G401.6 (cell line): ENCODE measurements at regions not wholly inside any gene's neighbourhood (a gene's known extent, or its start where the extent isn't known, plus 50 kb on each side); places are given as distances from the start of the nearest gene placed in this dataset.
A peak's percentile ranks its signal among the peaks of the same experiment; 100 is the strongest.
"Not testable (repeated sequence)": the region's sequence is repeated elsewhere in the genome, so short reads cannot be mapped to it uniquely, and the experiment has no call there.

Source experiments
- FAIRE-seq: peaks from 2 replicates; lab custom pipeline; 2012; peaks lifted over from hg19 to GRCh38; lab: Jason Lieb, UNC

DNA sequence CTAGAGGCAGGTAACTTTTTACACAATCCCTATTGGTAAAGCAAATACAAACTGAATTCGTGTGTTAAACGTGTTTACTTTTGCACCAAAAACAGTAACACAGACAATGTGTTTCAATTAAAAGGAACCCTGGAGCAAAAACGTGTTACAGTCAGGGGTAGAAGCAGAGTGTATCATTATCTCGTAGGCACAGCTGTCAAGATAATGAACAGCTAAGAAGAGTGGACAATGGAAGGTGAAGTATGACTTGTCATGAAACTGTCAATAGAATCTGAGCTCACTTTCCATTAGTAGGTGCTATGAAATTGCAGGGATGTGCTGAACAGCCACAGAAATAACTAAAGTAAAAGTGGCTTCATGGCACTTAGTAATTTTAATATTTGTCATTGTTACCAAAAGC lies 1229.8 kb upstream of the WWC1 start:
- FAIRE-seq, result no peak

DNA sequence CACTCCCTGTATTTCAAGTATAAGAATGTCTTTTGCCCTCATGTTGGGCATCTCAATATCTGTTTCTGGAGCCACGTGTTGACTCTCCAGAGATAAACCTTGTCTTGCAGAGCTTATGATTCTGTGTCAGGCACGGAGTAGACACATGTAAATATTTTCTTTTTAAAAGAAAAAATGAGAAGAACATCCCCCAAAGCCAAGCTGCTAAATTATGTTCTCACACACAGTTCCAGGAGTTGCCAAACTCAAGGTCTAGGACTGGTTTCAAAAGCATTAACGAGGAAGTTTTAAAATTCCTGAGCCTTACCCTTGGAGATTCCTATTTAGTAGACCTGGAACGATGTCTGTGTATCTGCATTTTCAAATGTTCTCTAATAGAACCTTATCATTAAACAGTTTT lies 1228.3 kb upstream of the WWC1 start:
- no peak for FAIRE-seq

DNA sequence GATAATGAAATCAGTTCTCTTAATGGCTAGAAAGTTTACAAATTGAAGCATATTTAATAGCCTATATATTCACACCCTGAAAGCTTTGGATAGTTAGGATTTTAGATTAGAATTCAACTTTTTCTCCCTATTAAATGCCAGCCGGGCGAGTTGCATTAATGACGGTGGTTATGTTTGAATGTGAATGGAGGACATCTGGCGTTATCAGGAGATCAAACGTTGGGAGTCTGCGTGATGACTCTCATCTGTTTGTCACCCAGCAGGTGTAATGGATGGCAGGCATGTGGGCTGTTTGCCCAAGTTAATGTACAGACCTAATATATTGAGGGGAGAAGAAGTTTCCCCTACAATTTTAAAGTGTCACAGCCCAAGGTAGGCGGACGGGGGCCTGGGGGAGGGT lies 1227.7 kb upstream of the WWC1 start:
- FAIRE-seq, result no peak

DNA sequence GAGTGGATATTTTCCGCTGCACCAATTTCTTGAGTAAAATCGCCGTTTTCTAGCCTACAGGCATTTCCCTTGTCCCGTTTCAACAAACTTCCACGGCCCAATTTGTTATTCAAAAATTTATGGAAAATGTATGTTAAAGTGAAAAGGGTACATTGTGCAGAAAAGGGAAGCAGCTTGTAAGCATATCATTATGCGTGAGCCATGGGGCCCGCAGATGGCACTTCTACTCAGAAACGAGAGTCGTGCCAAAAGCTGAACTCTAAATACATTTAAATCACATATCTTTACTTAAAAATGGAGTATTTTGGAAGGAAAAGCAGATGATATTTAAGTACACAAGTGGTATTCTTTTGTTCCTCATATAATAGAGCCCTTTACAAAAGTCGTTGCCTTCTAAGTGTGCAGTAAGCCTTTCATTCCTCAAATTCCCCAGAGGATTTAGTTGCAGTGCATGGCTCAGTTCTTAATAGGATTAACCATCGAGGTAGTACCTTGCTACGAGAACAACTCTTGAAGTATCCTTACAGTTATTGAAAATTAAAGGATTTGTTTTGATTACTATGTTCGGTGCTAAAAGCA lies 1227.2 kb upstream of the WWC1 start:
- FAIRE-seq, result peak; percentile 100

DNA sequence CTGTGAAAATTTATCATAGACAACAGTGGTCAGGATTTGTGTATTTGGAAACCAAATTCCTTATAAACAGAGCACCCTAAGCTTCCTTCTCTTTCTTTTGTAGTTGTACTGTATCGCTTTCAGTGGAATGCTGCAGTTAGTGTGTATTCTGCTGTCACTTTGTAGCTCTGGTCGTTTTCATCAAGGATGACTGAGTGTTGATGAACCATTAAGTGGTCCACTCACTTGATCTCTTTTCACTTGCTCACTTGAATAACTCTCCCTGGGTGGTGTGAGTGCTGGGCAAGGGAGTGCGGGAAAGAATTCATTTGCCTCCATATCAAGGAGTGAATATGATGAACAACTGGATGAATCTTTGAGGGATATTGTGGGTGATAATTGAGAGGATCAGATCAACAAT lies 1225.7 kb upstream of the WWC1 start:
- no peak for FAIRE-seq

DNA sequence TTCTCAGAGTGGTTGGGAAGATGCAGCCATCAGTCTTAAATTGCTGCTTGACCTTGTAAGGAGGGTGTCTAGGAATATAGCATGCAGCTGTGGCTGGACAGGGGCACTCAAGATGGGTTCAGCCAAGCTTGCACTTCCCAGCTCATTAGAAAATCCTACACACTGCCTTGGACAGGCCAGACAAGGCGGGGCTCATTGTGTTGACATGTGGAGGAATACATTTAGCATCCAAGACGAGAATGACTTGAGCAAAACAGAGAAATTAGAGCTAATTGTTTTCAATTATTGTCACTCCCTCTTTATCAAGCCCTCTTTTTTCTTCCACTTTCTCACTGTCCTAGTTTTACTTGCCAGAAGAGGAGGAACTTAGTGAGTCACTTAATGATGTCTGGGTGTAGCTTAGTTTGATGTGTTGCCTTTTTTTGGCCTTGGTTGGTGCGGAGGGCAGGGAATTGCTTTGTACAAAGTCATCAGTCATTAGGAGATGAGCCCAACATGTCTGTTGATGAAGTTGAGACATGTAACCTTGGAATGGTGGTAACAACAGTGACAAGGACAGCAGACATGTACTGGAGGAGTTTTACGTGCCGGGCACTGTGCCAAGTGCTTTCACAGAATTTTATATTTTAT lies 1219.3 kb upstream of the WWC1 start:
- no peak for FAIRE-seq

DNA sequence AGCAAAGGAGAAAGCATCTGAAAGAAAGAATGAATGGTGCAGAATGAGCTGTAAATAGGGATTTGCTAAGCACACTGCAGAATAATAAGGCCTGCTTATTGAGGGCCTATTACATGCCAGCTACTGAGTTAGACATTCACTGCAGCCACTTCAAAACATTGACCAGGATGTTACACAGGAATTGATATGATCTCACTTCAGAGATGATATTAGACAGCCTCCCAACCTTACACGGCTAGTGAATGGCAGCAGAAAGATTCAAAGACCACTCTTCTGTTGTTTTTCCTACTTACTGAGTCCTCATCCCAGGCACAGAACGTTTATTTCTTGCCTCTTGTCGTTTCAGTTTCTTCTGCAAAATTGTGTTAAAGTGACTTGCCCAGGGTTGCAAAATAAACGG lies 1209.9 kb upstream of the WWC1 start:
- no peak for FAIRE-seq

DNA sequence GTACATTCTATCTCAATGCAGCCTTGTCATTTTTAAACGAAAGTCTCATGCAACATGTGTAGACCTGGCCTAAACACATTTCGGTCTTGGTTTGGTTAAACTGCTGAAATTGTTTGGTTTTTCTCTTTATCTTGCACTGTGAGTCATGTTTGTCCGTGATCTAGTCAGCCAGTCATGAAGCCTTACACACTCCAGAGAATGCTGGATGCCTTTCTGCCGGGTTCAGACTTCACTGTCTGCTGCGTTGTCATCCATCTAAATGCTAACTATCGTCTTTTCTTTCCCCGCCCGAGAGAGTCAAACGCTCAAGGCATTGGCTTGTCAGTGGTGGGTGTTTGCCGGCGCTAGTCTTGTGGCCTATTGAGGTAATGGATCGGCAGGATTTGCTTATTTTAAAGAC lies 1194.6 kb upstream of the WWC1 start:
- FAIRE-seq, result no peak

DNA sequence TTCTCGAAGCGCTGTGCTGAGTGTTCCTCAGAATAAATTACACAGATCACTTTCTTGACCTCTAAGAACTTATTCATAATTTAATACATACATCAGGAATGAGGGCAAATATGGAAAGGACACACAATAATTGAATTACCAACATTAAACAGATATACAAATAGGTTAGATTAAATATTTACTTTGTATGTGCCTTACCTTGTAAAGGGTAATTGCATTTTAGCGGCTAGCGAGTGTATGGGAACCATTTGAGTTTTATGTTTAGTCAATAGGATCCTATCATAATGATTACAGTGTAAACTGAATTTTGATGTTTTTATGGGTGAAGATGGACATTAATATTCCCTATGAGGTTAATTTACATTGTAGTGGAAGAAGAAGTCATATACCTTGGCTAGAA lies 1187.1 kb upstream of the WWC1 start:
- no peak for FAIRE-seq

DNA sequence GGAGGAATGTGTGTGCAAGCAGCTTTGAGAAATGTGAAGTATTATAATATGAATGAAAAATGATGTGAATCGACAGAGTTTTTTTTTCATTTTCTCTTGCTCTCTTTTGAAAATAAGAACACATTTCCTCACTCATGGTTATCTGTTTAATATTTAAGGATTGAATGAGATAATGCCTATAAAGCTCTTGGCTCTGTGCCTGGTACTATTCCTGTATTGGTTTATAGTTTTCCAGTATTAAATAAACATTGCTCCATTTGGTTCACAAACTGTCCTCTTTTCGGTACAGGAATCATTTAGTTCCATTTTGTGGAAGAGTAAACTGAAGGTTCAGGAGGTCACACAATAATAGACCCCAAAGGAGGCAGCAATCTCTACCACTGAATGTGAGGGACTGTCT lies 1185.5 kb upstream of the WWC1 start:
- FAIRE-seq, result no peak

DNA sequence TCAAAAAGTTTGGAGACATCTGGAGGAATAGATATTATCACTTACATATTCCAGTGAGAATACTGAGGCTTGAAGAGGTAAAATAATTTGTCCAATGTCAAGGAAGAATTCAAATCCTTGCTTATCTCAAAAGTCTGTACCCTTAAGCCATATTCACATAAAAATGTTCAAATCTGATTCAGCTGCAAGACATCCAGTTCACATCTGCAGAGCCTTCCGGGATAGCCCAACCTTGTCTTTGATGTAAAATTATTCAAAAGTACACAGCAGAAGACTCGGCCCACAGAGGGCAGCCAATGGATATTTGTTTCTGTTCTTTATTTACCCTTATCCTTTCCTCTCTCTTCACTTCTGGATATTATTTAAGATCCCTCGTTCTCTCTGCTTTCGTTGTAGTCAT lies 1183.8 kb upstream of the WWC1 start:
- no peak for FAIRE-seq

DNA sequence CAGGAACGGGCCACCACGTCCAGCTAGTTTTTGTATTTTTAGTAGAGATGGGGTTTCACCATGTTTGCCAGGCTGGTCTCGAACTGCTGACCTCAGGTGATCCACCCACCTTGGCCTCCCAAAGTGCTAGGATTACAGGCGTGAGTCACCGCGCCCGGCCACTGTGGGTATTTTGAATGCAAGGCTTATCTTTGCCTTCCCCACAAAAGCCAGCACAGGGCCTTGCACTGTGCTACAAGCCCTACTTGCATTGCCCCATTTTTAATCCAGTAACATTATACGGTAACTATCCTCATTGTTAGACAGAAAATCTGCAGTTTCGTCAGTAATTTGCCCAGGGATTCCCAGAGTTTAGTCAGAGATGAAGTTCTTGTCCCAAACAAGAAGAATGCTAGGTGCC lies 1183.2 kb upstream of the WWC1 start:
- not testable (repeated sequence) for FAIRE-seq

DNA sequence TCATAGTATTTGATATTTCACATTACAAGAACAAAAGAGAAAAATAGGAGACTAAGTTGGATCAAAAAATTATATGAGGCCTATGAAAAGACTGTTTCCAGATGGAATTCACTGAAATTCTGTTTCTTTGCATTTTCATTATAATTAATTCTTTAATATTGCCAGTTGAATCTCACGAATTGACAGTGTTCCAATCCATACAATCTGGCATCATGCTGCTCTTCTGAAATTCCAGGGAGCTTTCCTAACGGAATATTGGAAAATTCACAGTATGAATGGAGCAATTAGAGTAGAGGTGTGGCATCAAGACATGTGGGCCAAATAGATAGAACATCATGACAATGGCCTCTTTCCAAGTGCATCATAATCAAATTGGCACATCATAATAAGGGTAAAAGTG lies 1178.9 kb upstream of the WWC1 start:
- FAIRE-seq, result no peak

DNA sequence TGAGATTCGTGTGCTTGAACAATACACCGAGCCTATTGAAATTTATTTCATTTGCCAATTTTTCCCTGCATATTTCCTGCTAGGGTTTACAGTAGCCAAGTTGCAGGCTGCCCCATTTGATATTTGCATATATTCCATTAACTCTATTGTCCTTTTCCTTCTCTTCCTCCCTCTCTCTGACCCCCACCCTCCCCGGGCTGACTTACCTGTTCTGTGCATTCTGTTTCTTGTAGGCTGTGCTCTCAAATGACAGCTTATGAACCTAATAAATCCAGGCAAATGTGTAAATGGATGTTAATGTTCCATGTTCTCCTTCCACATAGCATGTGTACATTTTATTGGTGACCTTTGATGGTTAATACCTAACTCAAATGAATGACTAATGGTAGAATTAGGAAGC lies 1169.2 kb upstream of the WWC1 start:
- no peak for FAIRE-seq

DNA sequence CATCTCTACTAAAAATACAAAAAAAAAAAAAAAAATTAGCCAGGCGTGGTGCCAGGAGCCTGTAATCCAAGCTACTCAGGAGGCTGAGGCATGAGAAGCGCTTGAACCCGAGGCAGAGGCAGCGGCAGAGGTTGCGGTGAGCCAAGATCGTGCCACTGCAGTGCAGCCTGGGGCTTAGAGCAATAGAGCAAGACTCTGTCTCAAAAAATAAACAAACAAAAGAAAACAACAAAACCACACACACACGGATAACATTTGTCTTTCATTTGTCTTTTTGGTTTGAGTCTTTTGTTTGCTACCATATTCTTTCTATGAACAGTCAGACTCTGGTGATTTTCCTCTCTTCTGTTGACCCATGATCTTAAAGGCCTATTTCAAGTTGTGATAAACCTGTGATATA lies 1168.3 kb upstream of the WWC1 start:
- FAIRE-seq, result no peak

DNA sequence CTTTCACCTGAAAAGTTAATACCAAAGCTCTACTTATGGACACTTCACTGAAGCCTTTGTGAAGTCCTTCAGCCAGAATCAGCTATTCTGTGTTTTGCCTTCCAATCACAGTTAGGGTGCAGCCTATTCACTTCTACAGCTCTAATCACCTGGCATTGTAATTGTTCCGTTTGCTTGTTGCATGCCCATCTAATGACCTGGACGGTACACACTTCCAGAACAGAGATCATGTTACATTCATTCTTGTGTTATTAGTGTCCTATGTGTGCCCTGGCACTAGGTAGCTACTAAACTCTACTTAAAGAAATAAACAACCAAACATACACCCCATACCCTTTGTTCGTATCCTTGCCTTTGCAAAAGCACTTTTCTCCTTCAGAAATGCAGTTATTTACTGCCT lies 1162.9 kb upstream of the WWC1 start:
- FAIRE-seq, result no peak

DNA sequence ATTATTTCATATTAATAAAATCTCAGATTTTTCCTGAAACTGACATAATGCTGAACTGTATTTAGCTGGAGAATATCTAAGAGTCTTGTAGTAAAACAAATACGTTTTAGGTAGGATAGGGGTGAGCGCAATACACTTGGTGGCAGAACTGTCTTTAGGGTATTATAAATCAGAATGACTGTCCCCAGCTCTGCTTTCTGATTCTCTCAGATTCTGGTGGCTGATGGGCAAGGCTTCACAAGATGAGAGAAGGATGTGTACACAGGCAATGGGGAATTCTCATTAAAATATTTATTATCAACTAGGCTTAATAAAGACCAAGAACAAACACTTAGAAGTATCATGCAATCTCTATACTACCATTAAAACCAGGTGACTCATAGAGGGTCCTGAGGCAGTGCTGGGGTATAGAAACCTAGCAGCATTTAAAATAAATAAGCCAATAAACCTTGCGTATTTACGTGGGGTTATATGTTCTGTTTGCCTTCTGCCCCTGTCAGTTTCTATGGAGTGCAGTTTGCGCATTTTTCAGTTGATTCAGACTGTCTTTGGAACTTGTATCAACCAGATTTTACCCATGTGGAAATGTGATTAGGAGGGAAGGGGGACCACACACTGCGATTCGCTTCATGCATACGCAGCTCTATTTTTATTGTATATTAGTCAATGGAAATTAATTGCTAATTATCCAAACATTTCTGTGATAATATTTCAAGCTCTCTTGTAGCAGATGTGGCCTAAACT lies 1150.7 kb upstream of the WWC1 start:
- FAIRE-seq, result no peak

DNA sequence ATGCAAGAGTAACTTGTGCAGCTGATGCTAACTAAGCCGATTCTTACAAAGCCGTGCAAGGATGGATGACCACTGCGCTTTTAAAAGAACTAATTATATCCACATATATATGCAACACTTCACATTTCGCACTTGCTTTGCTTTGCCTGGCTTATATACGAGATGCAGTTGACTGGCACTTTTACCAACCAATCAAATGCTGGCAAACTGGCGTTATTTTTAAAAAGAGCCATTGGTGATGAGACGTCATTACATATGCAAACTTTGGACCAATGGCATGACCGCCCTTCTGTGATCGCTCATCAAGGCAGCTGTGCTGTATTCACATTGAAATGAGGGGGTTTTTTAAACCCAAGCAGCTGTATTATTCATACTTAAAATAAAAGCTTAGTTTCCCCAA lies 1147.7 kb upstream of the WWC1 start:
- no peak for FAIRE-seq

DNA sequence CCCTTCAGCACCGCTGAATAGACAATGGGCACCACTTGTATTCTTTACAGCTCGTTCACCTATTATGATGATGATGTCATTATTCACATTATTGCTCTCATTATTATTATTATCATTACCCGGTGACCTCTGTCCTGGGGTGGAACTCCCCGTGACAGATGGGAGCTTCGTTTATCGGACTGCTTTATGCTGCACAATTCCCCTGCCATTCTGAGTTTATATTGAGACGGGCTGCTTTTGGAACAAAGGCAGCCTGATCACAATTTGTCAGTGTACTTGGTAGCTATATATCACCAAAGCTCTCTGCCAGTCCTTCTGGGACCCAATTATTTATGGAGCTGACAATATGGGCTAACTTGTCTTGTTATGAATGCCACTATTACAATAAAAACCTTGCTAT lies 1145.6 kb upstream of the WWC1 start:
- no peak for FAIRE-seq

DNA sequence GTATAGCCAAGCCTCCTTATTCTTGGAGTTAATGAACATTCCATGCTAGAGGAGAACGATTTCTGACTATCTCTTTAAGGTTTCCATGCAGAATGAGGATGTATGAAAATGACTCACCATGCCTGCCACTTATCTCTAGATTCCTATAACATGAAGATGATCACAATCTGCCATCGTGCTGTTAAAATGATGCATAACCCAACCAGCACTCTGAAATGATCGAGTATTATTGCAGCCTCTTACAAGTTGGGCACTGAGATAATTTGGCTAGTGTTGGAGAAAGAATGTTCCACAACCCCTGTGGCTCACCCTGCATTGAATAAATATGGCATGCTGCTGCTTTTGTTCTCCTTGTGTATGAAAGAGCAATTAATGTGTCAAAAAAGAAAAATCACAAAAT lies 1143.6 kb upstream of the WWC1 start:
- no peak for FAIRE-seq

DNA sequence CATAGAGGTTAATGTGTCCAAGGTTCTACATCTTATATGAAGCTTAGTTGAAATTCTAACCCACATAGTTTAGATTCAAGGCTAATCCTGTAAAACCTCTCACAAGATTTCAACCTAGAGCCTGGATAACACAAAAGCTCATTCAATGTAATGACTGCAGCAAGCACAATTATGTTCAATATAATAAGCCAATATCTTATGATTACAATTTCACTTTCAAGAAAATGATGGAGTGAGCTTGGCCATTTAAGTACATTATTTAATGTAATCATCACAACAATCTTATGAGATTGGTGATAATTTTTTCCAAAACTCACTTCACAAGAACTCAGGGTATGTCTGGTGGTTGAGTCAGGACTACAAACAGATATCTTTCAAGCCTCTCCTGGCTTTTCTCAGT lies 1140.8 kb upstream of the WWC1 start:
- peak; percentile 28 for FAIRE-seq

DNA sequence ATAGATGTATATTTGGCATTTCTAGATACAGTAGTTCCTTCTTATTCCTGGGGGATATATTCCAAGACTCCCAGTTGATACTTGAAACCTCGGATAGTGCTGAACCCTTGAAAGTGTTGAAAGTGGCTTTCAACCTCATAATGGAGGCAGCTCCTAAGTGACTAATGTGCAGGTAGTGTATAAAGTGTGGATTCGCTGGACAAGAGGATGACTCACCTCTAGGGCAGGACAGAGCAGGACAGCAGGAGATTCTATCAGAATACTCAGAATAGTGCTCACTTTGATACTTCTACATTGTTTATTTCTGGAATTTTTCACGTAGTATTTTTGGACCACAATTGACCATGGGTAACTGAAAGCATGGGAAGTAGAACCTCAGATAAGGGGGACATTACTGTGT lies 1138.9 kb upstream of the WWC1 start:
- FAIRE-seq, result no peak

DNA sequence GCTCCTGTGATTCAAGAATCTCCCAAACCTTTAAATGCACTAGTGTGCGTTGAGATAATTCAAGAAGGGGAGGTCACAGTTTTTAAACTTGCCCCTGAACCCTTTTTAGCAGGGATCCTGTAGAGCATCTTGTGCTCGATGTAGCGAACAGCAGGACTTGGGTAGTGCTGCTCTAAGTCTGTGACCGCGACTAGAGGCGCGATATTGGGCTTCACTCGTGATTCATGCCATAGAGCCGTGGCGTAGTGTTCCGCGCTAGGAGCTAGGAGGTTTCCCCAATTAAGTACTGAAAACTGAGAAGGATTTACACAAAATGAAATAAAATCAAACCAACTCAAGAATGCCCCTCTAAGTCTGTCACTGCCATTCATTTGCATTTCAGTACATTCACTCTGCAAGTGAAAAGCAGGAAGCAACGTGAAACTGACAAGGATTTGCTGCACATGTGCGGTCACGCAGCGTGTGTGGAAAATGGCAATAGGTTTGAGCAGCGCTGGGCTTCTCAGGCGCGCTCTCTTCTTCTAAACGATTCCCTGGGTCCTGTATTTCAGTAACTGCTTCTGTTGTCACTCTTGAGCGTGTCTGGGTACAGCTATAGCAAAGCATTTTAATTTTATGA lies 1135.9 kb upstream of the WWC1 start:
- no peak for FAIRE-seq

DNA sequence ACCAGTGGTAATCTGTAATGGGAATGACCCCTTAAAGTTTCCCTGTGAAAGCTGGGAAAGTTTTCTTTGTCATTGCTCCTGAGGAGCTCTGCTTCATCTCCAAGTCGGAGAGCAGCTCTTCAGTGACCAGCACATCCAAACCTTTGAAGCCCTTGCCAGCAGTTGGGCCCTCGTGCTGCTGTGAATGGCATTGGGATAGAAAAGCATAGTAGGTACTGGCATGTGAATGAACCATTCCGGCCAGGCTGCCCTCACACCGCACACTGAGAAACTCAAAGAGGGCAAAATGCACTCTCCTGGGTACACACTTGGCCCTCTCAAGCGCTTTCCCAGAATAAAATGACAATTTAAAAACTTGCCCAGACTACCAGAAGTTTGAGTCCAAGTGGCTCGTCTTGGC lies 1135.0 kb upstream of the WWC1 start:
- FAIRE-seq, result no peak
